HG03103 (cell line): ENCODE measurements at regions not wholly inside any gene's neighbourhood (a gene's known extent, or its start where the extent isn't known, plus 50 kb on each side); places are given as distances from the start of the nearest gene placed in this dataset.
"Not testable (repeated sequence)": the region's sequence is repeated elsewhere in the genome, so short reads cannot be mapped to it uniquely, and the experiment has no call there.

Experiments used
- ATAC-seq: cut with Tn5 transposase; IDR thresholded peaks from one replicate; pipeline ENCODE4 v1.9.1; 2021; ENCODE audit warnings: low read depth; ENCODE audit not compliant: unreplicated experiment

- ATAC-seq, result no peak
Measured at GRCh38 chr6:155837474-155837873, 381.8 kb upstream of the NOX3 start.

GRCh38 chr6:155832596-155832995 lies 377.0 kb upstream of the NOX3 start:
- ATAC-seq, result no peak

DNA sequence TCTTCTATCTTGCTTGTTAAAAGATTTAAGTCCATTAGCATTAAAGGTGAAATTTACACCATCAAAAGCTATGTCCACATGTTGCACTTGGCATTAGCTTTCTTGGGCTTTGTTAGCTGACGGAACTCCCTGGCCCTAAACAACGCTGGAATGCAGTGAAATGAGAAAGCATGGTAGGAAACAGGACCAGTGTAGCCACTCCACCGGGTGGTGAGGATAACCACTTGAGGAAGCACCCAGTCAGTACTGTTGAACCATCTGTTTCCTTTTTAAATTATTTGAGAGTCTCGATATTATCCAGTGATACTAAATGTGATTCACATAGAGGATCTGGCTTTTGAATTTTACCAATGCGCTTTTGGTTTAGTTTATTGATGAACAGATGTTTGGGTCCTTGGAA lies 374.9 kb upstream of the NOX3 start:
- ATAC-seq, result no peak

DNA sequence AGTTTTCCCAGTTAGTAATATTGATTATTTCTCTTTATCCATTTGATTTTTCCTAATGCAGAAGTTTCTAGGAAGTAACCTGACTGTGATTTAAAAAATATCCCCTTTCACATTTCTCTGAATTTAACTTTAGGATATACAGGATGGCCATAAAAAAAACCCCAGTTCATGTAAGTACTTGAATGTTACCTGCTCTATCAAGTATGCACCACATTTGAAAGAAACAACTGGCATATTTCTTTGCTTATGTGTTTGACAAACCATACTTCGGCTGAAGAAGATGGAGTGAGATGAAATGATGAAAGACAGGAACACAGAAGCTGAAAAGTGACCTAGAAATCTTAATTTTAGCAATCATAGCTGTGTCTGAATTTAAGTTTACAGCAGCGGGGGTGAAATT lies 374.0 kb upstream of the NOX3 start:
- ATAC-seq, result no peak

- ATAC-seq, result no peak
Measured at GRCh38 chr6:155828989-155829388, 373.4 kb upstream of the NOX3 start.

DNA sequence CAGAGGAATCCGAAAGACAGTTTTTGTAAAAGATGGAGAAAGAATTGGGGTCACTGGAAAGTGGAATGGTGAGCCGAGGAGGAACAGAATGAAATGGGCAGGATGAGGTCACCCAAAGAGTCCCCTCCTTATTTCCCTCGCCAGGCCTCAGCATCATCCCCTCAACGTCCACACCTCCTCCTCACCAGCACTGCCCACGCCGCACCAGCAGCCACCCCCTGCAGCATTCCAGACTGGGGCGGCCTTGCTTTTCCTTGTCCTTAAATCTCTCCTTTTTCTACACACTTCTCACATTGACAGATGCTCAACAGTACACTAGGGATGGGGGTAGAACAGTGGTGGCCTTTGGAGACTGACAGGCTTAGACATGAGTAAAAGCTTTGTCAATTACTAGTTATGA lies 363.1 kb upstream of the NOX3 start:
- ATAC-seq, result no peak

GRCh38 chr6:155813548-155813947 lies 357.9 kb upstream of the NOX3 start:
- no peak for ATAC-seq

DNA sequence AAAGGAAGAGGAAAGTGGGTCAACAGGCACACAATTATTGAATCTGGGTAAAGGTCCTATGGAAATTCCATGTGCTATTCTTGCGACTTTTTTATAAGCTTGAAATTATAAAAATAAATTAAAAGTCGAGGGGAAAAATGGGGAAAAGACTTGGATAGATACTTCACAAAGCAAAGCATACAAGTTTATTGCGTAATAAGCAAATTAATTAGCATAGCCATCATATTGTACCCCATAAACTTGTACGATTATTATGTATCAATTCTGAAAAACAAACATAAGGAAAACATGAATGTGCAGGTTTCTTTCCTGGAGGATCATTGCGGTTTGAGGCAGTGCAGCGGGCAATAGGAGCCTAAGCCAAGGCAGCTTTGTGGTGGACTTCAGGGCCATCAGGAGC lies 351.6 kb upstream of the NOX3 start:
- ATAC-seq, result no peak

DNA sequence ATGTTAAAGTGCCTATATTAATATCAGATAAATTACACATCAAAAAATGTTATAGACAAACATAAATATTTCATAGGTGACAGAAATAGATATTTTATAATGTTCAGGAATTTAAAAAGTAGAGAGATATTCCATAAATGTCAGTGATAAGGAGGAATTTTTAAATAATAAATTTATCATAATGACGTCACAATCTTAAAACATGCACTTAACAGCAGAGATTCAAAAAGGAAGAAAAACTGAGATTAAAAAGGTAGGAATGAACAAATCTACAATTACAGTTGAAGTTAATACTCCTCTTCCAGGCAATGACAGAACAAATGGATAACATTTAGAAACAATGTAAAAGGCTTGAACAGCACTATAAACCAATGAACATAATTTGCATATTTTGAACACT lies 345.4 kb upstream of the NOX3 start:
- ATAC-seq, result no peak

- not testable (repeated sequence) for ATAC-seq
Measured at GRCh38 chr6:155798876-155799275, 343.2 kb upstream of the NOX3 start.

GRCh38 chr6:155795173-155795796 lies 339.6 kb upstream of the NOX3 start:
- ATAC-seq, result no peak

DNA sequence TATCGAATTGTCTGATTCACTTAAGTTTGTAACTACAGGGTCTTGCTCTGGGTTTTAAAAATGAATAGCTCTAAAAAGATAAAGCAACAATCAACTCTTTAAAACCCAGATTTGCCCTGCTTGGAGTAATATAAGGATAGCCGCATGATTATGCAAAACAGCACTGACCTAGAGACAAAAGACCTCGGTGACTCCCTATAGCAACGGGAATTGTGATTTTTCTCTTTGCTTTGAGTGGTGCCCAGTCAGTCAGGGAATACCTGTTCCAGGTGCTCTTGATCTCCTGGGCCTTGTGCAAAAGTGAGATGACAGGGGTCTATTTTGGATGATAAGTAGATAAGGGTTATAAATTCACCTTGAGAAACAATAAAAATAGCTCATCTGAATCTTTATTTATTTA lies 336.3 kb upstream of the NOX3 start:
- ATAC-seq, result no peak

- no peak for ATAC-seq
Measured at GRCh38 chr6:155791186-155791585, 335.5 kb upstream of the NOX3 start.

- no peak for ATAC-seq
Measured at GRCh38 chr6:155787168-155787567, 331.5 kb upstream of the NOX3 start.

- ATAC-seq, result no peak
Measured at GRCh38 chr6:155786528-155786927, 330.9 kb upstream of the NOX3 start.

- ATAC-seq, result no peak
Measured at GRCh38 chr6:155782739-155783459, 327.3 kb upstream of the NOX3 start.

GRCh38 chr6:155782320-155782731 lies 326.7 kb upstream of the NOX3 start:
- ATAC-seq, result no peak

- ATAC-seq, result no peak
Measured at GRCh38 chr6:155779456-155779855, 323.8 kb upstream of the NOX3 start.

DNA sequence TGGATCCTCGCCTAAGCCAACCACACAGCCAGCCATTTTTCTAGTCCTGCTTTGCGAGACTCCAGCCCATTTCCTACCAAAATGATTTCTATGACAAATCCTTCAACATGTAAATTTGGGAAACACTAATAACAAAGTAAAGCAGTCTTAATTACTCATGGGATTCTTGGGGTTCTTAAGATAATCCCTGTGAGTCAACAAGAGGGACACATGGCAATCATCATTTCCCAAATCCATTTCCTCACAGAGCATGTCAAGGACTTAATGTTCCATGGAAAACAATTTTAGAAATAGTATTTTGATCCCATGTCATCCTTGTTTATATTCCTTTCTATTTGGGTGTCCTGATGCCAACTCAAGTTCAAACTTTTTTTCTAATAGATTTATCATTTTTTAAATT lies 322.7 kb upstream of the NOX3 start:
- ATAC-seq, result no peak

GRCh38 chr6:155771822-155772221 lies 316.2 kb upstream of the NOX3 start:
- no peak for ATAC-seq

DNA sequence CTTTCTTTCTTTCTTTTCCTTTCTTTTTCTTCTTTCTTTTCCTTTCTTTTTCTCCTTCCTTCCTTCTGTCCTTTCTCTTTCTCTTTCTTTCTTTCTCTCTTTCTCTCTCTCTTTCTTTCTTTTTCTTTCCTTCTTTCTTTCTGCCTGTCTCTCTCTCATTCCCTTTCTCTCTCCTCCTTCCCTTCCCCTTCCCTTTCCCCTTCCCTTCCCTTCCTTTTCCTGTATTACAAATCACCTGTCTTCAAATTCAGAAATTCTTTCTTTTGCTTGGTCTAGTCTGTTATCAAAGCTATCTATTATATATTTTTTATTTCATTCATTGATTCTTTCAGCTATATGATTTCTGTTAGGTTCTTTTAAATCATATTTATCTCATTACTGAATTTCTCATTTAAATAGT lies 315.2 kb upstream of the NOX3 start:
- no peak for ATAC-seq

DNA sequence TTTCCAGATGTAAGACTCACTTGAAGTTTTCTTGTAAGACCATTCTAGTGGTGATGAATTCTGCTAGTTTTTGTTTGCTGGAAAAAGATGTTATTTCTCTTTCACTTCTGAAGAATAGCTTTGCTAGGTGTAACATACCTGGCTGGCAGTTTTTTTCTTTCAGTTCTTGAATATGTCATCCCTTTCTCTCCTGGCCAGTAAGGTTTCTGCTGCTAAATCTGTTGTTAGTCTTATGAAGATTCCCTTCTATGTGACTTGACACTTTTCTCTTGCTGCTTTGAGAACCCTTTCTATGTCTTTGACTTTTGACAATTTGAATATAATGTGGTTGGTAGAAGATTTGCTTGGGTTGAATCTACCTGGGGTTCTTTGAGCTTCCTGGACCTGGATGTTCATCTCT lies 314.7 kb upstream of the NOX3 start:
- no peak for ATAC-seq
